HG03342 (cell line): ENCODE measurements at regions not wholly inside any gene's neighbourhood (a gene's known extent, or its start where the extent isn't known, plus 50 kb on each side); places are given as distances from the start of the nearest gene placed in this dataset.

Experiments
- ATAC-seq: cut with Tn5 transposase; IDR thresholded peaks from one replicate; pipeline ENCODE4 v1.9.1; 2021; ENCODE audit warnings: mild to moderate bottlenecking, moderate library complexity; ENCODE audit not compliant: unreplicated experiment

- ATAC-seq, result no peak
Observed at GRCh38 chr4:117425636-117426035, 340.3 kb upstream of the TRAM1L1 start.

GRCh38 chr4:117428536-117428935 lies 343.2 kb upstream of the TRAM1L1 start:
- ATAC-seq, result no peak

GRCh38 chr4:117429061-117429460 lies 343.7 kb upstream of the TRAM1L1 start:
- ATAC-seq, result peak; percentile 71

- no peak for ATAC-seq
Observed at GRCh38 chr4:117429506-117429905, 344.1 kb upstream of the TRAM1L1 start.

- no peak for ATAC-seq
Observed at GRCh38 chr4:117434424-117434823, 349.0 kb upstream of the TRAM1L1 start.

GRCh38 chr4:117447925-117448324 lies 362.5 kb upstream of the TRAM1L1 start:
- ATAC-seq, result peak; percentile 82

GRCh38 chr4:117455088-117455487 lies 369.7 kb upstream of the TRAM1L1 start:
- ATAC-seq, result no peak

GRCh38 chr4:117466388-117466787 lies 381.0 kb upstream of the TRAM1L1 start:
- ATAC-seq, result no peak

GRCh38 chr4:117467404-117467803 lies 382.0 kb upstream of the TRAM1L1 start:
- ATAC-seq, result no peak

GRCh38 chr4:117474987-117475386 lies 389.6 kb upstream of the TRAM1L1 start:
- no peak for ATAC-seq

GRCh38 chr4:117477925-117478324 lies 392.5 kb upstream of the TRAM1L1 start:
- no peak for ATAC-seq

- ATAC-seq, result peak; percentile 45
Observed at GRCh38 chr4:117478702-117479101, 393.3 kb upstream of the TRAM1L1 start.

- no peak for ATAC-seq
Observed at GRCh38 chr4:117479673-117480072, 394.3 kb upstream of the TRAM1L1 start.

GRCh38 chr4:117481742-117482141 lies 396.4 kb upstream of the TRAM1L1 start:
- ATAC-seq, result no peak

- no peak for ATAC-seq
Observed at GRCh38 chr4:117488692-117489091, 403.3 kb upstream of the TRAM1L1 start.

GRCh38 chr4:117489107-117489506 lies 403.7 kb upstream of the TRAM1L1 start:
- ATAC-seq, result no peak

GRCh38 chr4:117491516-117491915 lies 406.1 kb upstream of the TRAM1L1 start:
- ATAC-seq, result no peak

- ATAC-seq, result no peak
Observed at GRCh38 chr4:117495802-117496201, 410.4 kb upstream of the TRAM1L1 start.

GRCh38 chr4:117512414-117512813 lies 427.0 kb upstream of the TRAM1L1 start:
- no peak for ATAC-seq

- no peak for ATAC-seq
Observed at GRCh38 chr4:117514391-117515175, 429.2 kb upstream of the TRAM1L1 start.

- ATAC-seq, result no peak
Observed at GRCh38 chr4:117515921-117516320, 430.5 kb upstream of the TRAM1L1 start.

GRCh38 chr4:117527601-117528000 lies 442.2 kb upstream of the TRAM1L1 start:
- ATAC-seq, result no peak

- ATAC-seq, result no peak
Observed at GRCh38 chr4:117529401-117529800, 444.0 kb upstream of the TRAM1L1 start.
